Lung (tissue), 11 donors: ENCODE measurements at regions not wholly inside any gene's neighbourhood (a gene's known extent, or its start where the extent isn't known, plus 50 kb on each side); places are given as distances from the start of the nearest gene placed in this dataset.

ENCODE experiments used
- ATAC-seq: fragments of 200-7000 bp; cut with Tn5 transposase; one replicate; pipeline ENCODE4 v1.9.1; 2020; ENCODE audit warnings: moderate number of reproducible peaks; ENCODE audit not compliant: insufficient read depth, low FRiP score
- DNase-seq, 3 donors: peaks; one replicate each; pipeline ENCODE4 v3.0.0-alpha.2; 2013 to 2017
- H3K27ac ChIP-seq, 2 donors: one replicate each; pipeline ENCODE4 v1.5.1; 2013; ENCODE audit warnings: mild to moderate bottlenecking in 2 of 2, moderate library complexity in 2 of 2, control low read depth in 1 of 2, inconsistent platforms in 1 of 2, low read depth in 1 of 2, low read length in 1 of 2
- H3K27me3 ChIP-seq, 3 donors: one replicate each; pipeline ENCODE4 v1.5.1; 2013; ENCODE audit warnings: low read length in 2 of 3; ENCODE audit not compliant: control insufficient read depth in 3 of 3, insufficient read depth in 3 of 3
- H3K36me3 ChIP-seq, 4 donors: one replicate each; pipeline ENCODE4 v1.5.1; 2013; ENCODE audit warnings: low read length in 4 of 4, mild to moderate bottlenecking in 1 of 4, moderate library complexity in 1 of 4; ENCODE audit not compliant: control insufficient read depth in 4 of 4, insufficient read depth in 4 of 4
- H3K4me1 ChIP-seq, 5 donors: one replicate each; pipeline ENCODE4 v1.5.1; 2013; ENCODE audit warnings: low read length in 5 of 5, mild to moderate bottlenecking in 2 of 5, moderate library complexity in 1 of 5; ENCODE audit not compliant: control insufficient read depth in 5 of 5, insufficient read depth in 5 of 5
- H3K4me3 ChIP-seq: one replicate; pipeline ENCODE4 v1.5.1; 2013; ENCODE audit warnings: mild to moderate bottlenecking, control low read depth, moderate library complexity
- H3K9ac ChIP-seq, 2 donors: one replicate each; pipeline ENCODE4 v1.5.1; 2013; ENCODE audit warnings: low read length in 2 of 2, control low read depth in 1 of 2; ENCODE audit not compliant: insufficient read depth in 1 of 2
- H3K9me3 ChIP-seq, 4 donors: one replicate each; pipeline ENCODE4 v1.5.1; 2013; ENCODE audit warnings: low read length in 3 of 4, mild to moderate bottlenecking in 1 of 4, moderate library complexity in 1 of 4; ENCODE audit not compliant: control insufficient read depth in 4 of 4, insufficient read depth in 3 of 4
- CTCF ChIP-seq: IDR thresholded peaks from 2 replicates; pipeline ENCODE4 v1.5.1; 2012; ENCODE audit warnings: mild to moderate bottlenecking; ENCODE audit errors: control extremely low read depth, extremely low read depth
- WGBS, 2 donors: extraction: QIAGEN DNeasy Blood & Tissue Kit; methylation state at CpG; one replicate each; pipeline ENCODE4 v1.1.7; 2013; 5-methylcytosine and 5-hydroxymethylcytosine counted together
- donor health status: control.
- donor health status: control.
- donor health status: Bipolar disorder and iron deficiency.
- donor health status: healthy.
- donor health status: DM: yes; HTN: yes; CAD: no.

DNA sequence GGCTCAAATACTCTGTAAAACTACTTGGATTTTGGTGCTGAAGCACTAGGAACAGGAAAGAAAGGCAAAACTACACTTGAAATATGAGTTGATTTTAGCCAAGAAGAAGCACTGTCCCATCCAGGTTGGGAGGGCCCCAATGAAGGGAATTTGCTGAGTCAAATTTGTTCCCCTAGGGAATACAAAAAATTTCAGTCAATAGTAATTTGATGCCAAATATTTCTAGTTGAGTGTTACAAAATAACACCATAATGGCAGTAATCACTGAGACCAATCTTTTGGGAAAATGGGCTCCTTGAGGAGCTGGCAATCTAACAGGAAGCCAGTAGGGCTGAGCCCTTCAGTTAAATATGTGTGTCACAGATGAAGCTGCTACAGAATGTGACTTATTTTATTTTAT is 896.9 kb downstream of the DIPK2A start:
- Histone ChIP-seq H3K9me3 (no peaks in the 10 kb centered on the region), H3K27me3 (no peaks in the 10 kb centered on the region), H3K27ac (no peak overlapping the region), H3K36me3 (no peaks in the 10 kb centered on the region), H3K9ac (no peak overlapping the region), H3K4me3 (no peak overlapping the region), H3K4me1 (peaks cover 0 to 7% (median 0%) of the 10 kb centered on the region in 5 donors)
- no peak for TF ChIP-seq CTCF
- no peak for DNase-seq
- no peak for ATAC-seq

GRCh38 chr3:144873066-144873465 is 901.4 kb downstream of the DIPK2A start:
- 93 to 97% methylated on average over 1 of the region's 1 CpG for WGBS, 2 donors
- TF ChIP-seq CTCF: no peak
- ATAC-seq (no peak), DNase-seq (no peak)
- no peak overlapping the region for H3K9ac ChIP-seq
- no peaks in the 10 kb centered on the region for H3K4me1 ChIP-seq
- no peaks in the 10 kb centered on the region for H3K27me3 ChIP-seq
- H3K4me3 ChIP-seq: no peak overlapping the region
- H3K27ac ChIP-seq: no peak overlapping the region
- H3K9me3 ChIP-seq: no peaks in the 10 kb centered on the region
- H3K36me3 ChIP-seq: no peaks in the 10 kb centered on the region

GRCh38 chr3:144875211-144875610 is 903.6 kb downstream of the DIPK2A start:
- no peak for TF ChIP-seq CTCF
- DNase-seq (no peak), ATAC-seq (no peak)
- Histone ChIP-seq H3K4me1 (no peaks in the 10 kb centered on the region), H3K4me3 (no peak overlapping the region), H3K27ac (no peak overlapping the region), H3K9ac (no peak overlapping the region), H3K27me3 (no peaks in the 10 kb centered on the region), H3K9me3 (no peaks in the 10 kb centered on the region), H3K36me3 (no peaks in the 10 kb centered on the region)

GRCh38 chr3:144877356-144877755 is 905.7 kb downstream of the DIPK2A start:
- Histone ChIP-seq H3K9ac (no peak overlapping the region), H3K4me3 (no peak overlapping the region), H3K4me1 (no peaks in the 10 kb centered on the region), H3K27ac (no peak overlapping the region), H3K9me3 (no peaks in the 10 kb centered on the region), H3K27me3 (no peaks in the 10 kb centered on the region), H3K36me3 (no peaks in the 10 kb centered on the region)
- DNase-seq (no peak), ATAC-seq (no peak)
- TF ChIP-seq CTCF: no peak
- 93 to 94% methylated on average over 9 of the region's 9 CpGs for WGBS, 2 donors
